GM21825 (cell line): ENCODE measurements at regions not wholly inside any gene's neighbourhood (a gene's known extent, or its start where the extent isn't known, plus 50 kb on each side); places are given as distances from the start of the nearest gene placed in this dataset.

ENCODE experiments used
- ATAC-seq: cut with Tn5 transposase; IDR thresholded peaks from one replicate; pipeline ENCODE4 v1.9.1; 2021; ENCODE audit warnings: mild to moderate bottlenecking, moderate library complexity; ENCODE audit not compliant: unreplicated experiment

- ATAC-seq: no peak
These were observed 324.9 kb downstream of the CCDC85A start for GRCh38 chr2:56508662-56509061.

- ATAC-seq: no peak
These were observed 326.8 kb downstream of the CCDC85A start for GRCh38 chr2:56510610-56511009.

- ATAC-seq: no peak
These were observed 331.6 kb downstream of the CCDC85A start for GRCh38 chr2:56515399-56515798.

GRCh38 chr2:56519806-56520205 lies 336.0 kb downstream of the CCDC85A start:
- ATAC-seq: no peak

- ATAC-seq: no peak
These were observed 338.9 kb downstream of the CCDC85A start for GRCh38 chr2:56522605-56523089.

GRCh38 chr2:56523816-56524215 lies 340.0 kb downstream of the CCDC85A start:
- no peak for ATAC-seq

- no peak for ATAC-seq
These were observed 348.1 kb downstream of the CCDC85A start for GRCh38 chr2:56531668-56532420.

- ATAC-seq: no peak
These were observed 350.5 kb downstream of the CCDC85A start for GRCh38 chr2:56534321-56534720.

GRCh38 chr2:56537756-56538155 lies 354.0 kb downstream of the CCDC85A start:
- no peak for ATAC-seq

GRCh38 chr2:56539618-56540017 lies 355.8 kb downstream of the CCDC85A start:
- ATAC-seq: no peak

- no peak for ATAC-seq
These were observed 356.7 kb downstream of the CCDC85A start for GRCh38 chr2:56540467-56540866.

GRCh38 chr2:56540916-56541315 lies 357.1 kb downstream of the CCDC85A start:
- no peak for ATAC-seq

- ATAC-seq: no peak
These were observed 358.4 kb downstream of the CCDC85A start for GRCh38 chr2:56542213-56542612.

GRCh38 chr2:56565143-56565542 lies 381.4 kb downstream of the CCDC85A start:
- no peak for ATAC-seq

- no peak for ATAC-seq
These were observed 387.3 kb downstream of the CCDC85A start for GRCh38 chr2:56571074-56571473.

- no peak for ATAC-seq
These were observed 392.2 kb downstream of the CCDC85A start for GRCh38 chr2:56576001-56576400.

- no peak for ATAC-seq
These were observed 396.5 kb downstream of the CCDC85A start for GRCh38 chr2:56580242-56580641.

- no peak for ATAC-seq
These were observed 398.8 kb downstream of the CCDC85A start for GRCh38 chr2:56582570-56582969.

- no peak for ATAC-seq
These were observed 400.1 kb downstream of the CCDC85A start for GRCh38 chr2:56583796-56584315.

GRCh38 chr2:56587456-56587855 lies 403.7 kb downstream of the CCDC85A start:
- ATAC-seq: no peak

- ATAC-seq: no peak
These were observed 405.4 kb downstream of the CCDC85A start for GRCh38 chr2:56589194-56589593.

- no peak for ATAC-seq
These were observed 406.0 kb downstream of the CCDC85A start for GRCh38 chr2:56589835-56590234.

- no peak for ATAC-seq
These were observed 406.8 kb downstream of the CCDC85A start for GRCh38 chr2:56590611-56591010.
